ENCODE measurements at regions not wholly inside any gene's neighbourhood (a gene's known extent, or its start where the extent isn't known, plus 50 kb on each side); places are given as distances from the start of the nearest gene placed in this dataset.

DNA sequence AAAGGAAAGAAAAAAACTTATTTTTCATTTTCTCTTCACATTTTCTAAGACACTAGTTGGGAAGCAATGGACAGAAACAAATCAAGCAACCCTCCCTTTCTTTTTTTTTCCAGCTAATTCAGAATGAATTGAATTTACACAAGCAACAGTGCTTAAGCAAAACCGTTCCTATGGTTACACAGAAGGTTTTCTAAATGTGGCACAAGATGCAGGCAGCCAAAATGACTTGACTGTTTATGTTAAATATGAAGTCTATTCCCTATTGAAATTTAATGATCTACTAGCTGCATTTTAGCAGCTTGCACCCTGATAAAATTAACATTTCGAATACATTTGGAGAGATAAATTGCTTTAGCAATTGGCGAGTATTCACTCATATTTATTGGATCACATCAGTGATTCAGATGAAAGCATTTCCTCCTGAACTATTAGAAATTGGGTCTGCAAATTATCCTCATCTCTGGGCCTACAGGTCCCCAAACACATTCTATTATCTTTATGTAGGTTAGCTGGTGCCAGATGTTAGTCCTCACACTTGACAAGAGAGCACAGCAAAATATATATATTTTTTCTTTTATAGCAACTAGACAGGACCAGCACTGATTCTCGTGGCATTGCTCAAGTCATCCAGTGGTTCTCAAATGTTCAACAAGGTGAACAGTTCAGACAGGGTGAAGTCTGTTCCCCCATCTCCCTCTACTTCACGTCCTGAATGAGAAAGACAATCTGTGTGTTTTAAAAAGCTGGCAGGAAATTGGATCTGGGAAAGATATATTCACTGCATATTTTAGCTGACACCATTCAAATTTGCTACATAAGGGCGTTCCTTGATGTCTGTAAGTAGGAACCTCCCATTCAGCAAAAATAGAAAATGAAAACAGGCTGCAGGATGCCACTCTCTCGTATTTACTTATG, 463.6 kb upstream of the KCNMB2 start:
- Histone ChIP-seq H3K4me1 (ENCODE audit: control insufficient read depth, low read length) (peaks cover 6% of the 10 kb centered on the region), H3K36me3 (ENCODE audit: control insufficient read depth, low read length) (no peaks in the 10 kb centered on the region), H3K9me3 (ENCODE audit: control insufficient read depth, insufficient read depth, low read length) (no peaks in the 10 kb centered on the region), H3K27me3 (ENCODE audit: control insufficient read depth, low read length) (no peaks in the 10 kb centered on the region), H3F3A (ENCODE audit: control insufficient read depth, insufficient read depth) (no peaks in the 10 kb centered on the region), H3K79me2 (ENCODE audit: control insufficient read depth, low read length) (no peaks in the 10 kb centered on the region), H3K27ac (ENCODE audit: low read depth, low read length) (no peak overlapping the region), H3K4me3 (ENCODE audit: low read length) (no peak overlapping the region), H3K9me2 (replicated peaks; ENCODE audit: control insufficient read depth, low read length) (no peaks in the 10 kb centered on the region), H3K4me2 (ENCODE audit: low read length) (no peak overlapping the region), H4K20me1 (ENCODE audit: control insufficient read depth, insufficient read depth, low read depth, low read length) (no peaks in the 10 kb centered on the region)
- TF ChIP-seq EZH2phosphoT487 (IDR thresholded peaks at IDR 0.05; ENCODE audit: borderline replicate concordance, low read length) = no peak
- TF ChIP-seq, protein P1, sequence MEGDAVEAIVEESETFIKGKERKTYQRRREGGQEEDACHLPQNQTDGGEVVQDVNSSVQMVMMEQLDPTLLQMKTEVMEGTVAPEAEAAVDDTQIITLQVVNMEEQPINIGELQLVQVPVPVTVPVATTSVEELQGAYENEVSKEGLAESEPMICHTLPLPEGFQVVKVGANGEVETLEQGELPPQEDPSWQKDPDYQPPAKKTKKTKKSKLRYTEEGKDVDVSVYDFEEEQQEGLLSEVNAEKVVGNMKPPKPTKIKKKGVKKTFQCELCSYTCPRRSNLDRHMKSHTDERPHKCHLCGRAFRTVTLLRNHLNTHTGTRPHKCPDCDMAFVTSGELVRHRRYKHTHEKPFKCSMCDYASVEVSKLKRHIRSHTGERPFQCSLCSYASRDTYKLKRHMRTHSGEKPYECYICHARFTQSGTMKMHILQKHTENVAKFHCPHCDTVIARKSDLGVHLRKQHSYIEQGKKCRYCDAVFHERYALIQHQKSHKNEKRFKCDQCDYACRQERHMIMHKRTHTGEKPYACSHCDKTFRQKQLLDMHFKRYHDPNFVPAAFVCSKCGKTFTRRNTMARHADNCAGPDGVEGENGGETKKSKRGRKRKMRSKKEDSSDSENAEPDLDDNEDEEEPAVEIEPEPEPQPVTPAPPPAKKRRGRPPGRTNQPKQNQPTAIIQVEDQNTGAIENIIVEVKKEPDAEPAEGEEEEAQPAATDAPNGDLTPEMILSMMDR (IDR thresholded peaks at IDR 0.05; ENCODE audit: low read depth, low read length, poor library complexity, severe bottlenecking) = no peak

- no peak overlapping the region for H3K4me3 ChIP-seq (ENCODE audit: low read length)
- H3K4me2 ChIP-seq (ENCODE audit: low read length) = no peak overlapping the region
- no peaks in the 10 kb centered on the region for H3K79me2 ChIP-seq (ENCODE audit: control insufficient read depth, low read length)
- peaks cover 6% of the 10 kb centered on the region for H3K4me1 ChIP-seq (ENCODE audit: control insufficient read depth, low read length)
- no peak for TF ChIP-seq EZH2phosphoT487 (IDR thresholded peaks at IDR 0.05; ENCODE audit: borderline replicate concordance, low read length)
- TF ChIP-seq, protein P1 (IDR thresholded peaks at IDR 0.05; ENCODE audit: low read depth, low read length, poor library complexity, severe bottlenecking) = no peak
- H3K9me3 ChIP-seq (ENCODE audit: control insufficient read depth, insufficient read depth, low read length) = no peaks in the 10 kb centered on the region
- no peak overlapping the region for H3K27ac ChIP-seq (ENCODE audit: low read depth, low read length)
- H3F3A ChIP-seq (ENCODE audit: control insufficient read depth, insufficient read depth) = no peaks in the 10 kb centered on the region
- no peaks in the 10 kb centered on the region for H4K20me1 ChIP-seq (ENCODE audit: control insufficient read depth, insufficient read depth, low read depth, low read length)
- H3K36me3 ChIP-seq (ENCODE audit: control insufficient read depth, low read length) = no peaks in the 10 kb centered on the region
- H3K27me3 ChIP-seq (ENCODE audit: control insufficient read depth, low read length) = no peaks in the 10 kb centered on the region
- no peaks in the 10 kb centered on the region for H3K9me2 ChIP-seq (replicated peaks; ENCODE audit: control insufficient read depth, low read length)
Observed at GRCh38 chr3:178073366-178073765, 462.9 kb upstream of the KCNMB2 start.

- Histone ChIP-seq H3K79me2 (ENCODE audit: control insufficient read depth, low read length) (no peaks in the 10 kb centered on the region), H3K4me1 (ENCODE audit: control insufficient read depth, low read length) (peaks cover 6% of the 10 kb centered on the region), H3K4me3 (ENCODE audit: low read length) (no peak overlapping the region), H3K36me3 (ENCODE audit: control insufficient read depth, low read length) (no peaks in the 10 kb centered on the region), H3F3A (ENCODE audit: control insufficient read depth, insufficient read depth) (no peaks in the 10 kb centered on the region), H3K4me2 (ENCODE audit: low read length) (no peak overlapping the region), H4K20me1 (ENCODE audit: control insufficient read depth, insufficient read depth, low read depth, low read length) (no peaks in the 10 kb centered on the region), H3K27me3 (ENCODE audit: control insufficient read depth, low read length) (no peaks in the 10 kb centered on the region), H3K9me2 (replicated peaks; ENCODE audit: control insufficient read depth, low read length) (no peaks in the 10 kb centered on the region), H3K27ac (ENCODE audit: low read depth, low read length) (no peak overlapping the region), H3K9me3 (ENCODE audit: control insufficient read depth, insufficient read depth, low read length) (no peaks in the 10 kb centered on the region)
- no peak for TF ChIP-seq EZH2phosphoT487 (IDR thresholded peaks at IDR 0.05; ENCODE audit: borderline replicate concordance, low read length)
- TF ChIP-seq, protein P1 (IDR thresholded peaks at IDR 0.05; ENCODE audit: low read depth, low read length, poor library complexity, severe bottlenecking) = no peak
Observed at GRCh38 chr3:178075344-178075743, 460.9 kb upstream of the KCNMB2 start.
